BLaER1 treated with 17β-estradiol and CSF1 and Interleukin-3, amounts not matched to agents 10 nM and 100 nM (cell line): ENCODE measurements at regions not wholly inside any gene's neighbourhood (a gene's known extent, or its start where the extent isn't known, plus 50 kb on each side); places are given as distances from the start of the nearest gene placed in this dataset.
"Not testable (repeated sequence)": the region's sequence is repeated elsewhere in the genome, so short reads cannot be mapped to it uniquely, and the experiment has no call there.

ENCODE experiments used
- H3K27ac ChIP-seq, 11 experiments: shearing (Covaris generic); formaldehyde crosslinking; 2 replicates each; pipeline ENCODE4 v1.8.1; 2022
- H3K27me3 ChIP-seq, 11 experiments: shearing (Covaris generic); formaldehyde crosslinking; 2 replicates each; pipeline ENCODE4 v1.8.1; 2022
- H3K36me3 ChIP-seq, 11 experiments: shearing (Covaris generic); formaldehyde crosslinking; 2 replicates each; pipeline ENCODE4 v1.8.1; 2022
- H3K4me1 ChIP-seq, 10 experiments: shearing (Covaris generic); formaldehyde crosslinking; 2 replicates each; pipeline ENCODE4 v1.8.1; 2022
- H3K4me2 ChIP-seq, 11 experiments: shearing (Covaris generic); formaldehyde crosslinking; 2 replicates each; pipeline ENCODE4 v1.8.1; 2022
- H3K4me3 ChIP-seq, 10 experiments: shearing (Covaris generic); formaldehyde crosslinking; 2 replicates each; pipeline ENCODE4 v1.8.1; 2022
- H3K9ac ChIP-seq, 11 experiments: shearing (Covaris generic); formaldehyde crosslinking; 2 replicates each; pipeline ENCODE4 v1.8.1; 2022
- H3K9me3 ChIP-seq, 11 experiments: shearing (Covaris generic); formaldehyde crosslinking; replicated peaks in 1 of 11; 2 replicates each; pipeline ENCODE4 v1.8.1; 2022
- H4K20me1 ChIP-seq, 11 experiments: shearing (Covaris generic); formaldehyde crosslinking; 2 replicates each; pipeline ENCODE4 v1.8.1; 2022
- Cebpa-rat ChIP-seq, 11 experiments: shearing (Covaris generic); IDR thresholded peaks; 2 replicates each; pipeline ENCODE4 v1.8.1; 2022

DNA sequence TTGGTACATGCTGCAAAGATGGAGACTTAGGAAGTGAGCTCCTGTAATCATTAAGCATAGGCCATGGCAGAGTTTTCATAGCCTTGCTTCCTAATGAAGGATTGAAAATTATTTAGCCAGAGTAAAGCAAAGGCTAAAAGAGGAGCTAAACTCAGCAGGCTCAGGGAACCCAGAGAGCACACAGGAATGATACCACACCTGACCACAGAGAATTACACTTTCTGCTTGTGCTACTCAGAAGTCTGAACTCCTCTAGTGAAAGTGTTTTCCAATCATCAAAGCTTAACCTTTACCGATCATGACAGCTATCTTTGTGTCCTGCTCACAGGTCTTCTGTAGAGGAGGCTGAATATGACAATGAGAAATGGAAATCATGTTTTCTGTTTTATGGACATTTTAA is 347.7 kb downstream of the OTUD1 start:
- Histone ChIP-seq H3K4me1 (no peaks in the 10 kb centered on the region), H3K4me3 (no peak overlapping the region), H3K36me3 (no peaks in the 10 kb centered on the region), H3K4me2 (no peak overlapping the region), H3K9ac (no peak overlapping the region), H3K27me3 (no peaks in the 10 kb centered on the region), H3K9me3 (no peaks in the 10 kb centered on the region), H3K27ac (no peak overlapping the region), H4K20me1 (no peaks in the 10 kb centered on the region)
- TF ChIP-seq Cebpa-rat (IDR thresholded peaks at IDR 0.05) = no peak

DNA sequence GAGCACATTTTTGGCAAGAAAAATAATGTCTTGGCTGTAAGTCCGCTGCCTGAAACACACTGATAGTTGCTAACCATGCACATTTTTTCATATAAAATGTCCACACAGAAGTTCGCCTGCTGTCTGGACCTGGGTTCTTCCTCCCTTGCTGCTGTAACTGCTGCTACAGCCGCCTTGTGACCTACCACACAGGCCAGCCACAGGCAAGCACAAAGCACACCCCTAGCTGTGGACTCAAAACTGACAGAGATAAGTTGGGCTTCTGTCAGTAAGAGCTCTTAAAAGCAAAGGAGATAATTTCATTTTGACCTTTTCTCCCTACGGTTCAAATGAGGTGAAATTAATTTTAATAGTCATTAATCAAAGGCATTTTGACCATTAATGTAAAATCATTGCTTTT is 354.7 kb downstream of the OTUD1 start:
- H3K4me2 ChIP-seq = no peak overlapping the region
- TF ChIP-seq Cebpa-rat (IDR thresholded peaks at IDR 0.05) = no peak

DNA sequence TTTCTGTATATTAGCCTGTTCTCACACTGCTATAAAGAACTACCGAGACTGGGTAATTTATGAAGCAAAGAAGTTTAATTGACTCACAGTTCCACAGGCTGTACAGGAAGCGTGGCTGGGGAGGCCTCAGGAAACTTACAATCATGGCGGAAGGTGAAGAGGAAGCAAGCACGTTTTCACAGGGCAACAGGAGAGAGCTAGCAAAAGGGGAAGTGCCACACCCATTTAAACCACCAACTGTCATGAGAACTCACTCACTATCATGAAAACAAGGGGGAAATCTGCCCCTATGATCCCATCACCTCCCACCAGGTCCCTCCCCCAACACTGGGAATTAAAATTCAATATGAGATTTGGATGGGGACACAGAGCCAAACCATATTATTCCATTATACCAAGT is 358.6 kb downstream of the OTUD1 start:
- Histone ChIP-seq H3K4me2 (peak overlapping the region in 3 of 11 experiments; percentile 11 to 27 (median 12); a peak in 3 of 22 replicates), H3K27ac (peak overlapping the region in 7 of 11 experiments; percentile 15 to 73 (median 60); a peak in 13 of 22 replicates), H3K9me3 (peaks cover 18 to 41% (median 23%) of the 10 kb centered on the region in 11 experiments)
- H4K20me1 ChIP-seq, H3K36me3 ChIP-seq, H3K9ac ChIP-seq, H3K27me3 ChIP-seq, H3K4me1 ChIP-seq, H3K4me3 ChIP-seq: not testable (repeated sequence)

More for the DNA sequence above, 354.7 kb downstream of the OTUD1 start:
- Histone ChIP-seq H3K4me3 (no peak overlapping the region), H3K36me3 (no peaks in the 10 kb centered on the region), H3K9ac (no peak overlapping the region), H3K9me3 (peaks cover 15 to 24% (median 22%) of the 10 kb centered on the region in 11 experiments), H3K4me1 (peaks cover 0 to 9% (median 3%) of the 10 kb centered on the region in 10 experiments; a peak in 5 of 20 replicates), H4K20me1 (no peaks in the 10 kb centered on the region), H3K27me3 (no peaks in the 10 kb centered on the region), H3K27ac (no peak overlapping the region)

DNA sequence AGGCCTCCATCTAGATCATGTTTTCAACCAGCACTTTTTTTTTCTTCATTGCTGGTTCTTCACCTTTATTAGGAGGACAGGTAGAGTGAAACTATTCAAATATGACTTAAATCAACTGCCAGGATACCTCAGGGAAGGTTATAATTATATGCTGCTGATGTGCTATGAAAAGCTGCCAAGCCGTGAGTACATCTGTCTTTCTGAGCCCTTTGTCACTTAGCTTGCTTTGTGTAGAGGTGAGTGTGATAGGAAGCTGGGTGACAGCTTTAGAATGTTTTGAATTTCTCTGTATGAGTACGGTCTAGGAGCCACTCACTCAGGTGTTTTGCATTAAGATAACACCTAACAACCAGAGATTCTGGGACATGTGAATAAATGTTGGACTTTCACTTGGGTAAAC is 365.2 kb downstream of the OTUD1 start:
- Histone ChIP-seq H3K4me1 (no peaks in the 10 kb centered on the region), H3K27me3 (no peaks in the 10 kb centered on the region), H3K4me3 (no peak overlapping the region), H3K9me3 (peaks cover 0 to 12% (median 0%) of the 10 kb centered on the region in 11 experiments; a peak in 5 of 22 replicates), H3K27ac (no peak overlapping the region), H3K4me2 (no peak overlapping the region), H3K36me3 (no peaks in the 10 kb centered on the region), H4K20me1 (no peaks in the 10 kb centered on the region), H3K9ac (no peak overlapping the region)
- TF ChIP-seq Cebpa-rat (IDR thresholded peaks at IDR 0.05) = no peak

DNA sequence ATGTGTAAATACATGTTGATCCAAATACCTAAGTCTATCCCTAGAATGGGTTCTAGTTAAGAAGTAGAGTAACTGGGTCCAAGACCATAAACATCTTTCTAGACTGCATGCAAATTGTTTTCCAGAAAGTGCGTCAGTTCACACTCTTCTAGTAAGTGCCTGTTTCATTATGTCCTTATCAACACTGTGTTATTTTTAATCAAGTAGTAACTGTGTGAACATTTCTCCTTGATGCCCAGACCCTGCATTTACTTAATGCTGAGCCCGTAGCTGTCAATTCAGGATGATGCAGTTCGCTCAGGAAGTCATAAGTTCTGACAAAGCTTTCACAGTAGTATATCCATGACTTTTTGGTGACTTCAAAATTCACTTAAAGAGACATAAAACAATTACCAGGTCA is 374.8 kb downstream of the OTUD1 start:
- Histone ChIP-seq H3K27ac (no peak overlapping the region), H4K20me1 (no peaks in the 10 kb centered on the region), H3K4me3 (no peak overlapping the region), H3K4me1 (peaks cover 0 to 5% (median 4%) of the 10 kb centered on the region in 10 experiments; a peak in 11 of 20 replicates), H3K9me3 (no peaks in the 10 kb centered on the region), H3K27me3 (no peaks in the 10 kb centered on the region), H3K36me3 (no peaks in the 10 kb centered on the region), H3K4me2 (no peak overlapping the region), H3K9ac (no peak overlapping the region)
- no peak for TF ChIP-seq Cebpa-rat (IDR thresholded peaks at IDR 0.05)

DNA sequence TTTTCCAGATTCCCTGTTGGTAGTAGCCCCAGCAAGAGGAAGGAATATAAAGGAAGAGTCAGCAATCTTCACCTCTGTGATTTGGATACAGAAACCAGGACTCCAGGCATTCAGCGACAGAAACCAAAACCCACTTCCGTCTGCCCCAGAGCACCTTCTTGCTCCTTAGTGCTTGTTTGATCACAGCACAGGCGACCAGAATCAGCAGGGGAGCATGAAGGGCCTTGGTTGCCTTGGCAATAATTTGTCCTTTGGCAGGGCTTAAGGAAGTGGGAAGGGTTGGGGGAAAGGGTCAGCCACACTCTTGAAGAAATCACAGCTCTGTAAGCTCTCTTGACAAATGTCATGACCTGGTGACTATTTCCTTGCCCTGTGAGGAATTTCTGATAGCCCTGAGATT is 379.6 kb downstream of the OTUD1 start:
- Histone ChIP-seq H4K20me1 (no peaks in the 10 kb centered on the region), H3K27me3 (no peaks in the 10 kb centered on the region), H3K9me3 (no peaks in the 10 kb centered on the region), H3K4me1 (peaks cover 0 to 21% (median 9%) of the 10 kb centered on the region in 10 experiments; a peak in 15 of 20 replicates), H3K36me3 (no peaks in the 10 kb centered on the region), H3K4me3 (no peak overlapping the region), H3K27ac (no peak overlapping the region), H3K9ac (no peak overlapping the region), H3K4me2 (peak overlapping the region in 7 of 11 experiments; percentile 7 to 44 (median 29); a peak in 7 of 22 replicates)
- no peak for TF ChIP-seq Cebpa-rat (IDR thresholded peaks at IDR 0.05)

DNA sequence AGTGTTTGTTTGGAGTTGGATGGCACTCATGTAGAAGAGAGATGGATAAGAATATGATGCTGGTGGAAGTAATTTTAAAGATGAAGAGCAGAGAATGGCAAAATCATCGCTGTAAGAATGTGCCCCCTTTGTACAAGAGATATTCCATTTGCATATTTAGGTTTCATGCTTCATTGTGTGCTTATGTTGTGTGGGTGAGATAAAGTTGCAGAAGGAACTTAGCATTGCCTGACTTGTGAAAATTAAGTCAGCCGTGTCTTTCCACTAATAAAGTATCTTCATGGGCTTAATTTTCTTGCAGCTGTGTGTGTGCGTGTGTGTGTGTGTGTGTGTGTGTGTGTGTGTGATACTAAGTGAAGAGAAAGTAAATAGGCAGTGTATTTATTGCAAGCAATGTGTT is 381.9 kb downstream of the OTUD1 start:
- Histone ChIP-seq H3K9me3 (no peaks in the 10 kb centered on the region), H3K9ac (no peak overlapping the region), H4K20me1 (no peaks in the 10 kb centered on the region), H3K36me3 (no peaks in the 10 kb centered on the region), H3K27me3 (no peaks in the 10 kb centered on the region), H3K27ac (no peak overlapping the region), H3K4me3 (no peak overlapping the region), H3K4me2 (peak overlapping the region in 6 of 11 experiments; percentile 3 to 45 (median 24); a peak in 9 of 22 replicates), H3K4me1 (peaks cover 0 to 21% (median 9%) of the 10 kb centered on the region in 10 experiments; a peak in 15 of 20 replicates)
- TF ChIP-seq Cebpa-rat (IDR thresholded peaks at IDR 0.05) = no peak

DNA sequence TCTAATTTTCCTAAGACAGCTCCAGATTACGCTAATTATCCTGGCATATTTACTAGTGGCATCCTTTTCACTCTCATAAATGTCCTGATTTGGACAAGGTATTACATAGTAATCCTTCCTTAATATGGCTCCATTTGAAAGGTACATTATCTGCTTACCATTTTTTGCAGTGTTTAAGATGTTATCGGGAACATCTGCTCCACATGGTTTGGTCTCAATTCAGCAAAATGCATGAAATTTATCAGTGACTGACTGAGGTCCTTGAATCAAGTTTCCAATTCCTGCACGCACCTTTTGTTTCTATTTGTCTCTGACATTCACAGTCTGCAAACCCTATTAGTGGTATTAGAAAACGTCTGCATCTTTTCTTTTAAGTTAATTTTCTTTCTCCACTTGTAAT is 384.1 kb upstream of the KIAA1217 start:
- Histone ChIP-seq H4K20me1 (no peaks in the 10 kb centered on the region), H3K4me2 (no peak overlapping the region), H3K9me3 (no peaks in the 10 kb centered on the region), H3K27ac (no peak overlapping the region), H3K36me3 (no peaks in the 10 kb centered on the region), H3K27me3 (no peaks in the 10 kb centered on the region), H3K4me3 (no peak overlapping the region), H3K4me1 (peaks cover 0 to 12% (median 4%) of the 10 kb centered on the region in 10 experiments; a peak in 10 of 20 replicates), H3K9ac (no peak overlapping the region)
- TF ChIP-seq Cebpa-rat (IDR thresholded peaks at IDR 0.05) = no peak

DNA sequence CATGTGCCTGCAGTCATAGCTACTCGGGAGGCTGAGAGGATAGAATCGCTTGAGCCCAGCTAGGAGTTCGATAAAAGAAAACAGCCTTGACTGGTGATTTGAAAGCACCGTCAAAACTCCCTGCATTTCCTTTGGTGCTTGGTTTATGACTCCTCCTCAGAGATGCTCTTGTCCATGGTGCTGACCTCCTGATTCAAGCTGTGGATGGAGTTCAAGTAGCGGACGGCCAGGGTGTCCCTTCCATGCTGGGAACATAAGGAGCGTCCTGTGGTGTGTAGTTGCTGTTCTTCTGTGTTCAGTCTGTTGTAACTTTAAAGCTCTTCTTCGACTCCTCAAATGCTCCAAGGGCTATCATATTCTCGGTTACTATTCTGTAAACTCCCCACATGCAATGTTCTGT is 382.5 kb upstream of the KIAA1217 start:
- Histone ChIP-seq H3K36me3 (no peaks in the 10 kb centered on the region), H3K27me3 (no peaks in the 10 kb centered on the region)
- no peak for TF ChIP-seq Cebpa-rat (IDR thresholded peaks at IDR 0.05)

DNA sequence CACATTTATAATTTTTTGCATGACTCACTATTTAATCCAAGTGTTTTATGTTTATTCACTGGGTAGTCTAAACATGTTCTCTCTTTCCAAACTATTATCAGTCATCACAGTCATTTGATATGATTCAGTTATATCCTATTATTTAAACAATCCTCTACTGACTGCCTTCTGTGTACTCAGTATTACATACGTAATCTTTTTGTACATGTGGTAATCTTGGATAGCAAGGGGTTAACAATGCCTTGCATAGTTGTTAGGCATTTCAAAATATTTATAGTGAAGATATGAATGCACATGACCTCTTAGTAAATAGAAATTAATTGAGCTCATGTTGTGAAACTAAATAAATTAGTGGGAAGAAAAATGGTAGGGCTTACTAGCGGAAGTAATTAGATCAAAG is 379.4 kb upstream of the KIAA1217 start:
- H3K4me2 ChIP-seq = no peak overlapping the region
- H3K4me1 ChIP-seq = no peaks in the 10 kb centered on the region
- no peaks in the 10 kb centered on the region for H3K27me3 ChIP-seq
- H3K9me3 ChIP-seq = no peaks in the 10 kb centered on the region
- H4K20me1 ChIP-seq = no peaks in the 10 kb centered on the region
- H3K36me3 ChIP-seq = no peaks in the 10 kb centered on the region
- no peak for TF ChIP-seq Cebpa-rat (IDR thresholded peaks at IDR 0.05)
- no peak overlapping the region for H3K9ac ChIP-seq
- H3K4me3 ChIP-seq = no peak overlapping the region
- H3K27ac ChIP-seq = no peak overlapping the region

More for the DNA sequence above, 382.5 kb upstream of the KIAA1217 start:
- Histone ChIP-seq H3K9me3 (no peaks in the 10 kb centered on the region), H3K4me2 (no peak overlapping the region), H3K27ac (no peak overlapping the region), H3K9ac (no peak overlapping the region), H4K20me1 (no peaks in the 10 kb centered on the region), H3K4me1 (peaks cover 0 to under 1% (median 0%) of the 10 kb centered on the region in 10 experiments; a peak in 3 of 20 replicates), H3K4me3 (no peak overlapping the region)
